ENCODE measurements at regions not wholly inside any gene's neighbourhood (a gene's known extent, or its start where the extent isn't known, plus 50 kb on each side); places are given as distances from the start of the nearest gene placed in this dataset.

DNA sequence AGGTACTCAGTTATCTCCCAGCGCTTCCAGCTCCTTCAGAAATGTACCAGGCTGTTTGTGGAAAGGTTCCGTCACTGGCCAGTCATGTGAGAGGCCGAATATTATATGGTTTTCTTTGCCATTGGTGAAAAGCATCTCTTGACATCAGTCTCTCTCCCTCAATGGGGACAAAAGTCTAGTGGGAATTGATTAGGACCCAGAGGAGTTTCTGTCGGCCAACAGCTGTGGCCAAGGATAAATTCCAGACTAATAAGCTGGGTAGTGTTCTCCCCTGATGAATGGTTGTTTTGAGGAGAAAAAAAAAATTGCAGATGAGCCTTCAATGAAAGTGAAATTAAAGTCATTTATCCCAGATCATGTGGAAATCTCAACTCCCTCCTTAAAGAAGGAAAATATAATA, 404.7 kb upstream of the THRB start:
- TF ChIP-seq, protein P1, sequence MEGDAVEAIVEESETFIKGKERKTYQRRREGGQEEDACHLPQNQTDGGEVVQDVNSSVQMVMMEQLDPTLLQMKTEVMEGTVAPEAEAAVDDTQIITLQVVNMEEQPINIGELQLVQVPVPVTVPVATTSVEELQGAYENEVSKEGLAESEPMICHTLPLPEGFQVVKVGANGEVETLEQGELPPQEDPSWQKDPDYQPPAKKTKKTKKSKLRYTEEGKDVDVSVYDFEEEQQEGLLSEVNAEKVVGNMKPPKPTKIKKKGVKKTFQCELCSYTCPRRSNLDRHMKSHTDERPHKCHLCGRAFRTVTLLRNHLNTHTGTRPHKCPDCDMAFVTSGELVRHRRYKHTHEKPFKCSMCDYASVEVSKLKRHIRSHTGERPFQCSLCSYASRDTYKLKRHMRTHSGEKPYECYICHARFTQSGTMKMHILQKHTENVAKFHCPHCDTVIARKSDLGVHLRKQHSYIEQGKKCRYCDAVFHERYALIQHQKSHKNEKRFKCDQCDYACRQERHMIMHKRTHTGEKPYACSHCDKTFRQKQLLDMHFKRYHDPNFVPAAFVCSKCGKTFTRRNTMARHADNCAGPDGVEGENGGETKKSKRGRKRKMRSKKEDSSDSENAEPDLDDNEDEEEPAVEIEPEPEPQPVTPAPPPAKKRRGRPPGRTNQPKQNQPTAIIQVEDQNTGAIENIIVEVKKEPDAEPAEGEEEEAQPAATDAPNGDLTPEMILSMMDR (IDR thresholded peaks at IDR 0.05), result no peak
- DNase-seq (ENCODE audit: low spot score) (no peak), ATAC-seq (ENCODE audit: low FRiP score) (no peak)

DNA sequence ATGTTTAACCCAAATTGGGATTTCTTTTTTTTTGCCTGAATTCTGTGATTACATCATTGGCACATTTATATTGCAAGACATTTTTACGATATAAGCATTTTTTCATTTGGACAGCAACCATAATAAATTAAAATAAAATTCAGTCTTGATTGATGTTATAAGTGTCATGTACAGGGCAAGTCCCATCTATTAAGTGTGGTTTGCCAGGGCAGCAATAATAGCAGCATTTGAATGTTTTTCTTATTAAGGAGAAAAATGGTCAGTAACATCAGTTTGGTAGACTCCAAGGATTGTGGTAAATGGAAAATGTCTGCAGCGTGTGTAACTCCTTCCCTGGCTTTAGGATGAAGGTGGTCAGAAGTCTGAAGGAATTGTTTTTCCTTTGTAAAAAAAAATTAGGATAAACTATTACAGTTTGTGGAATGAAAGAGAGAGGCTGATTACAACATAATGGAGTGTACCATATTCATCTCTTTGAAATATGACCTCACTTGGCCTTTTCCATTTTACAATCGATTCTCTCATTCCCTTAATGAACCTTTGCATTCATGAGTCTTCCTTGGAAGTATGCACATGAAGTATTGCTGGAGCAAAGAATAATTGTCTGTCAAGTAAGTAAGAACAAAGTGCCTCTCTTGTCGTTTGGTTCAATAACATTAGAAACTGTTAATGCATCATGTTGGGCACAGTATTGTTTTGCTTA, 405.4 kb upstream of the THRB start:
- ATAC-seq (ENCODE audit: low FRiP score) (no peak), DNase-seq (ENCODE audit: low spot score) (no peak)
- TF ChIP-seq, protein P1 (IDR thresholded peaks at IDR 0.05), result no peak

GRCh38 chr3:24905266-24905665, 410.6 kb upstream of the THRB start:
- no peak for DNase-seq (ENCODE audit: low spot score)
- TF ChIP-seq, protein P1 (IDR thresholded peaks at IDR 0.05), result no peak
- no peak for ATAC-seq (ENCODE audit: low FRiP score)

DNA sequence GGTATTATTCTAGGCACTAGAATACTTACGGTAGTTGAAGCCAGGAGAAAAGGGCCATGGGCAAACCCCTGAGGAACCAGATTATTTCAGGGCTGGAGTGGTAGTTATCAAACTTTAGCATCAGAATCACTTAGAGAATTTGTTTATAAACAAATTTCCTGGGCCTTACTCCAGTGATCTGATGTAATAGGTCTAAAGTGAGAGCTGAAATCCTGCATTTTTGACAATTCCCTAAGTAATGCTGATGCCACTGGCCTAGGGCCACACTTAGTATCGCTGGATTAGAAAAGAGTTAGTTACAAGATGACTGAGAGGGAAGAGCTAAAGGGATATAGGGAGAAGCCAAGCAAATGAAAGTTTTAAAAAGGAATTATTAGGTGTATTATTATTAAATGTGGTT, 412.5 kb upstream of the THRB start:
- TF ChIP-seq, protein P1 (IDR thresholded peaks at IDR 0.05), result no peak
- no peak for ATAC-seq (ENCODE audit: low FRiP score)

DNA sequence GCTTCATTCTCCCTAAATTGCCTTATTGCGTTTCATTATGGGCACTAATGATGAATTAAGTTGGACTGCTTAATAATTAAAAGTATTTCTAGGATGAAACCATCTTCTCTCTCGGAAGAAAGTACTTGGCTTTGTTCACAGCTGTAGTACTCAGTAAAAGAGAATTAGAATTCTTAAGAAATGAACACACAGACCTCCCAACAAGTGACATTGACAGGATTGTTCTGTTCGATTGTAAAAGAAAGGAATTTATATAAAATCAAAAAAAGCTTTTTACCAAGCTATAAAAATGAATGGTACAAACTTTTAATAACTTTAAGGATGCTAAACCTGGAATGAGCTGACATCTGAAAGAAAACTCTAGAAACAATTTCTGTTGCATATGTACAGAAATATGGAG, 416.4 kb upstream of the THRB start:
- DNase-seq (ENCODE audit: low spot score) (no peak), ATAC-seq (ENCODE audit: low FRiP score) (no peak)
- TF ChIP-seq, protein P1 (IDR thresholded peaks at IDR 0.05), result no peak

More for the DNA sequence above, 412.5 kb upstream of the THRB start:
- no peak for DNase-seq (ENCODE audit: low spot score)

DNA sequence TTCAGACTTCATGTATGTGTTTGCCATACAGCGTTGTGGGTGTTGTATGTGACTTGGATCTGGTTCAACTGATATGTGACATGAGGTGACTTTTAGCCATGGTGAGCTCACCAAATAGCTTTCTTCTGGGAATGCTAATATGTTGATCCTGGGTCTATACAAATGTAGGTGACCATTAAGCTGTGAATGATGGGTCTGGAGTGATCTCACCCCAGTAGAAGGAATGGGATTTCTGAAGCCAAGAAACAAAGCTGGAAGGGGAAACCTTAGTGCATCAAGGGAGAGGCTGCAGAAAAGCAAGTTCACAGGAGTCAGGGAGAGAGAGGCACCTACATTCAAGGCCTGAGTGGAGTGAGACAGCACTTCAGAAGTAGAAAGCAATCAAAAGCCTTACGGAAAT, 421.0 kb upstream of the THRB start:
- ATAC-seq (ENCODE audit: low FRiP score), result no peak

GRCh38 chr3:24917908-24918307, 423.3 kb upstream of the THRB start:
- ATAC-seq (ENCODE audit: low FRiP score), result no peak
- no peak for DNase-seq (ENCODE audit: low spot score)
- TF ChIP-seq, protein P1 (IDR thresholded peaks at IDR 0.05), result no peak

More for the DNA sequence above, 421.0 kb upstream of the THRB start:
- DNase-seq (ENCODE audit: low spot score), result no peak
- TF ChIP-seq, protein P1 (IDR thresholded peaks at IDR 0.05), result no peak

Data from omental fat pad (tissue), 3 donors.